HG03175 (cell line): ENCODE measurements at regions not wholly inside any gene's neighbourhood (a gene's known extent, or its start where the extent isn't known, plus 50 kb on each side); places are given as distances from the start of the nearest gene placed in this dataset.
"Not testable (repeated sequence)": the region's sequence is repeated elsewhere in the genome, so short reads cannot be mapped to it uniquely, and the experiment has no call there.

Source experiments
- ATAC-seq: cut with Tn5 transposase; IDR thresholded peaks from one replicate; pipeline ENCODE4 v1.9.1; 2021; ENCODE audit warnings: mild to moderate bottlenecking, moderate library complexity; ENCODE audit not compliant: unreplicated experiment

- no peak for ATAC-seq
Observed at GRCh38 chr2:222013889-222014288, 284.9 kb downstream of the PAX3 start.

- no peak for ATAC-seq
Observed at GRCh38 chr2:222000326-222000725, 298.5 kb downstream of the PAX3 start.

- ATAC-seq = no peak
Observed at GRCh38 chr2:221999717-222000116, 299.1 kb downstream of the PAX3 start.

GRCh38 chr2:221999166-221999565 lies 299.6 kb downstream of the PAX3 start:
- no peak for ATAC-seq

- ATAC-seq = no peak
Observed at GRCh38 chr2:221997683-221998082, 301.1 kb downstream of the PAX3 start.

- no peak for ATAC-seq
Observed at GRCh38 chr2:221997100-221997499, 301.7 kb downstream of the PAX3 start.

GRCh38 chr2:221994926-221995325 lies 303.9 kb downstream of the PAX3 start:
- ATAC-seq = no peak

- ATAC-seq = not testable (repeated sequence)
Observed at GRCh38 chr2:221984376-221984775, 314.4 kb downstream of the PAX3 start.

GRCh38 chr2:221981912-221982470 lies 316.8 kb downstream of the PAX3 start:
- ATAC-seq = no peak

GRCh38 chr2:221975151-221975550 lies 323.6 kb downstream of the PAX3 start:
- no peak for ATAC-seq

- no peak for ATAC-seq
Observed at GRCh38 chr2:221973902-221974301, 324.9 kb downstream of the PAX3 start.

GRCh38 chr2:221973502-221973901 lies 325.3 kb downstream of the PAX3 start:
- ATAC-seq = no peak

- no peak for ATAC-seq
Observed at GRCh38 chr2:221972813-221973478, 325.9 kb downstream of the PAX3 start.

GRCh38 chr2:221970389-221970788 lies 328.4 kb downstream of the PAX3 start:
- ATAC-seq = no peak

- ATAC-seq = no peak
Observed at GRCh38 chr2:221969830-221970144, 329.0 kb downstream of the PAX3 start.

- peak; percentile 70 for ATAC-seq
Observed at GRCh38 chr2:221969087-221969829, 329.5 kb downstream of the PAX3 start.

- no peak for ATAC-seq
Observed at GRCh38 chr2:221962186-221962585, 336.6 kb downstream of the PAX3 start.

- no peak for ATAC-seq
Observed at GRCh38 chr2:221961561-221961960, 337.2 kb downstream of the PAX3 start.

- ATAC-seq = no peak
Observed at GRCh38 chr2:221958224-221958623, 340.6 kb downstream of the PAX3 start.

GRCh38 chr2:221948076-221948475 lies 350.7 kb downstream of the PAX3 start:
- ATAC-seq = no peak

- ATAC-seq = not testable (repeated sequence)
Observed at GRCh38 chr2:221944452-221944851, 354.3 kb downstream of the PAX3 start.

- ATAC-seq = no peak
Observed at GRCh38 chr2:221943076-221943810, 355.6 kb downstream of the PAX3 start.
